GM21515 (cell line): ENCODE measurements at regions not wholly inside any gene's neighbourhood (a gene's known extent, or its start where the extent isn't known, plus 50 kb on each side); places are given as distances from the start of the nearest gene placed in this dataset.

ENCODE experiments used
- ATAC-seq: cut with Tn5 transposase; IDR thresholded peaks from one replicate; pipeline ENCODE4 v1.9.1; 2021; ENCODE audit not compliant: unreplicated experiment

DNA sequence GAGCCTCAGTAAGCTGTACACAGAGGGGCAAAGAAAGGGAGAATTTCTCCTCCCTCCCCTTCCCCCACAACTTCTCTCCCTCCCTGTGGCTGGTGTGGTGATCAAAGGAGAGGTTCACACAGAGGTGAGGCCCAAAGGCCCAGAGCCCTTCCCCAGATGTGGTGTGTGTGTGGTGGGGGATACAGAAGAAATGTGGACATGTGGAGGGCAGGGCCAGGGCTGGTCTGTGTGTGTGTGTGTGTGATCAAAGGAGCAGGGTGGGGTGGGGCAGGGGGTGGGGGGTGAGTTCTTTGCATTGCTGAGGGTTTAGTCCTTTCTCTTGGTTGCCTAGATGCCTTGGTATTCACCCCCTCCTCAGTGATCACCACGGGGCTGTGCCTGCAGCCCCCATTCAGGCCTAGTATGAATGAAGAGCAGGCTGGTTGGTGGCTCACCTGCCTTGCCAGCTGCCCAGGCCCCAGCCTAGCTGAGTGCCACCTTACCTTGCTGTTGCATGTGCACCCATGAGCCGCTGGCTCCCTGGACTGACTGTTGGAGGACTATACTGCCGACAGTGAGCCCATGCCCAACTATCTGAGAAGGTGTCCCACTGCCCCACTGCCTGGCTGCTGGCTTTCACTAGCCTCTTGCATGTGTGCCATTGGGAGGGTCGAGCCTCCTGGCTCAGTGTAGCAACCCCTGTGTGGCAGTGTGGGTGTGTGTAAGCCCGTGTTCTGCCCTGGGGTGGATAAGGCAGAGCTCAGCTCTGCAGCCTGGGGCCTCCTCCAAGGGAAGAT is 101.9 kb downstream of the EFNB1 start:
- ATAC-seq, result no peak

DNA sequence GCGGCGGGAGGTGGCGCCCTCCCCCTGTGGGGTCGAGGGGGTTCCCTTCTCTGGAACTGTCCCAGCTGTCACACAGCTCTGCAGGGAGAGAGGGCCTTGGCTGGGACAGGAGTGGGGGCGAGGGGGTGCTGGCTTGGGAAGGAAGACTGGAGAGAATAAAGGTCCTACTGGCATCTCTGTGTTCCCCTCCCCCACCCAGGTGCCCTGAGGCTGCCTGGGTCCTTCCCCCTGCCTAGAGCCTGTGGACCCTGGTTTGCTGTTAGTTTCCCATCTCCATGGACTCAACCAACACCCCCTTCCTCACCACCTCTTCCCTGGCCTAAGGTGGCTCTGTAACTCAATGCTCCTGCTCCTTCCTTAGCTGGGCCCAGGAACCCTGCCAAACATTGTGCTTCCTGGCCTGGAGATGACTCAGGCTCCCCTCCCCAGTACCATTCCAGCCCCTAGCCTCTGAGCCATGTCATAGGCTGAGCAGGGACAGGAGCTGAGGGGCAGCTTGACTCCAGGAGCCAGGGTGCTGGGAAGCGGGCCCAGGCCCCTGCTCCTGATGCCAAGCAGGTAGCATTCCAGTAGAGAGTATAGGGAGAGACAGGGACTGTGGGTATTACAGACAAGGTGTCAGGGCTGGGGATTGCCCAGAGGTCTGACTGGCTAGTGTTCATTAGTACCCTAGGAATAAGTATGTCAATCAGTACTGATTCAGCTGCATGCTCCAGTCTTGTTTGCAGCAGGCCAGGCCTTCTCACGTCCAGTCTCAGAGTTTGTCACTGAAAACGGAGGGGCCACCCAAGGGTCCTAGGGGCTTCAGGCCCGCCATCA is 100.7 kb downstream of the EFNB1 start:
- ATAC-seq, result no peak

DNA sequence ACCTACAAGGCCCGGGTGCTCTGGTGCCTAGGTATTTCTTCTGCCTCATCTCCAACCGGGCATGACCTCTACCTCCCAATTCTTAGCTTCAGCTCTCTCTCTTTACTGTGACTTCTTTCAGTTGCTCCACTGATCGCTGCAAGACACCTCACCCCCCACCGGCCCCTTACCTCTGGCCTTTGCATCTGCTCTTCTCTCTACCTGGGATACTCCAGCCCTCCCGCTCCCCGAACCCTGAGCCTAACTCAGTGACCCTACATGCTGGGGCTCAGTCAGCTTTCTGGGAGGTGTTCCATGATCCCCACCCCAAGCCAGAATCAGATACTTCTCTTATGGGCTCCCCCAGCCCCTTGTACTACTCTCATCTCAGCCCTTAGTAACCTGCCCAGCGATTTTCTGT is 99.6 kb downstream of the EFNB1 start:
- ATAC-seq, result no peak

DNA sequence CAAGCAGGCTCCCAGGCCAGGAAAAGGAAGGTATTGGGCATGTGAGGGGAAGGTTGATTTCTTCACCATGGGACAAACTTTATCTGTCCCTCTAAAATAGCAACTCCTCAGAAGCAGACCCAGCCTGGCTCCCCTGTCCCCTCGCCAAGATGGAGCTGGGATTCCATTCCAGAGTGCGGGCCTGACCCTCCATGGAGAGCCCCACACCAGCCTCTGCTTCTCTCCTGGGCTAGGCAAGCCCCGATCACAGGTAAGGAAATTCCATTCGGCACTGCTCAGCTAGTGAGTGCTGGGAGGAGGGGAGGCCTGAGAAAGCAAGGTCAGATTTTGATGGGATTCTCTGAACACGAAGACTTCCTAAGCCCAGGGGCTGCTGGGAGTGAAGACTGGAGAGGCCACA is 98.4 kb downstream of the EFNB1 start:
- ATAC-seq, result no peak

DNA sequence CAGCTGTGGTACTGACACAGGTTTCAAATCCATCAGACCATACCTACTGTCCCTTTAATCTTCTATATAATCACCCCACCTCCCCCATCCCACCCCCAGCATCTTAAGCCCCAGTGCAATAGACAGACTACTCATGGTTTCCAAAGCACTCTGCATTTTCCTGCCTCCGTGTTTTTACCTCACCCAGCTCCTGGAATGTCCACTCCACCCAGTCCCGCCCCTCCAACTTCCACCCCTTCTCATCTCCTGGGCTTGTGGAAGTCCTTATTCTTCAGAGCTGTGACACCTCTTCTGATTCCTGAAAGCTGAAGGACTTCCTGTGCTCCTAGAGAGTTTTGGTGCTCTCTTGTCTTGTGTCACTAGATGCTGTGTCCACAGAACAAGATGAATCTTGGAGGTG is 94.3 kb downstream of the EFNB1 start:
- ATAC-seq, result no peak

DNA sequence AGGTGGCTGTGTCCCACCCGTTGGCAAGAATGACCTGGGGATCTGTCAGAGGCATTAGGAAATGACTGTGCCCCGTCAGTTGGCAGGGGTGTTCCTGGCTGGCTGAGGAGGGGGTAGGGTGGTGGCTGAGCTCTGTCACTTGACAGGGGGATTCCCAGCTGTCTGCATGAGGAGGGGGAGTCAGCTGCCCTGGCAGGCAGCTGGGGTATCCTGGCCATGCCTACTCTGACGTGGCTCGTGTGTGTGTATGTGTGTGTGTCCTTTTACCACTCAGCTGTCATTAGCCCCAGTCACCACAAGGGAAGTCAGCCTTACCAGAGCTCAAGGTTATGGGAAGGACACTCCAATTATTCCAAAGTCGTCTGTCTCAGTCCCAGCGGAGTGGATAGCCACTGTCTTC is 93.2 kb downstream of the EFNB1 start:
- no peak for ATAC-seq

DNA sequence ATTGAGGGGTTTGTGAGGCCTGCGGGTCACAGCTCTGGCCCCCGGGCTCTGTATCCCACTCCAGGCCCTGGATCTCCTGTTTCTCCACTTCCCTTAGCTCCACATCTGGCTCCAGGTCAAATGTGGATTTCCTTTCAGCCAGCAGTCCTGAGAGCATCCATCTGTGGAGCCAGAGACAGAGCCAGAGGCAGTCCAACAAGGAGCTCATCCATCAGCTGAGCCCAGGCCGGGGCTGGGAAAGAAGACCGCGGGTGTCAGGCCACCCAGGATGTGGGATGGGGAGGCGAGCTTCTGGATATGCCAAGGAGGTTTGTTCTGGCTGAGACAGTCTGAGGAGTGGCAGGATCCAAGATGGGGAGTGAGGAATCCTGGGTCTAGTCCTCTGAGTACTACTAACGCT is 91.7 kb downstream of the EFNB1 start:
- no peak for ATAC-seq

DNA sequence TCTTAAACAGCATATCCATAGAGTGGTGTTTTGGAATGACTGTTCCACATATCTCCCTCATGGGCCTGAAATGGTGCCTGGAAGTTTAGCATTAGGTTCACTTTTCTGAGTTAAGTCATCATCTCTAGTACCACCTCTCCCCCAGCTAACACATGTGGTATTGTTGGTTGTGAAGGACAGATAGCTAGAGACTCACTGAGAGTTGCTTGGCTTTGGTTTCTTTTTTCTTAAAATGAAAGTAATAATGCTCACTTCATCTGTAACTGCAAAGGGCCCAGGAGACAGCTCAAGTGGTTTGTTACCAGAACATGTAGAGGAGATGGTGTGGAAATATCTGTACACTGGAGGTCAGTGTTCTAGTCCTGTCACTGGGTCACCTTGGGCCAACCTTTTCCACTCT is 90.9 kb downstream of the EFNB1 start:
- no peak for ATAC-seq

DNA sequence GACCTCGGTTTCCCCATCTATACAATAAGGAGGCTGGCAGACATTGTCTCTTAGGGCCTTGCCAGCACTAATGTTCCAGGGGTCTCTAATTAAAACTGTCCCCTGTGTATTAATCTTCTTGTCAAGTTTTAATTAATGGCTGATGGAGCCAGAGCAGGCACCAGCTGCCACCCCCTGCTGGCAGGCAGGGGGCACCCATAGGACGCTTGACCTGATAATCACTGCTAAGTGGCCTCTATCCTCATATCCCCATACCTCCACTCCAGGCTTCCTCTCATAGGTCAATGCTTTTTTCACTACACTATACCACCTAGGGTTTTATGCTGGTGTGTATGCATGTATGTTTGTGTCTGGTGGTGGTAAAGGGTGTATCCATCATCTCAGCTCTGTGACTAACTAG is 89.4 kb downstream of the EFNB1 start:
- no peak for ATAC-seq

DNA sequence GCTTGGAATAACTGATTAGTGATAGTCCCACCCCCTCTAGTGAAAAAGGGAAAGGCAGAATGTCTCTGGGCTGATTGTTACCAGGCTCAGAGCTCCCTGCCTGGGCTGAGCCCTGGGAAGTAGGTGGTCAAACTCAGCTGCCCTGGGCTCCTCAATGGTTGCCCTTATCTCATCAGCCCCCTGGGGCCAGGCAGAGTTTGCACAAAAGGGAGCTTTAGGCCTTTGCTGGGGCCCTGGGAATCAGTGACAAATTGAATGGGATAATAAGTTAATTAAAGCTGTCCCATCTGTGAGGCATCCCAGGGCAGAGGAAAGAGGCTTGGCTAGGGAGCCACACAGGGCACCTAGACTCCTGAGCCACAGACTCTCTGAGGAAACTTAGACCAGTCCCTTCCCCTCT is 89.0 kb downstream of the EFNB1 start:
- no peak for ATAC-seq

DNA sequence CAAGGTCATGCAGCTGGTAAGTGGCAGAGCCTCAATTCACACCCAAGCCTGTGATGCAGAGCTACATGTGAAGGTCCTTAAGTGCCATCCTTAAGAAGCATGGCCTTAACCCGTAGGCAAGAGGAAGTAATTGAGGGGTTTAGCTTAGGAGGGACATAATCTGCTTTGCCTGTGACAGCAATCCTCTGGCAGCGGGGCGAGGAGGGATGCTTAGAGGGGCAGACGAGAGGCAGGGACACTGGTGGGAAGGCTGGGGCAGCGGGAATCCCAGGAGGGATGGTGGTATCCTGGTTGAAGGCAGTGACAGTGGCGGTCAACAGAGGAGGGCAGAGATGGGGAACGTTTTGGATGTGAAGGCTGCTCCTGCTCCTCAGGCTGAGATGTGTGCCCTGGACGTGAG is 88.1 kb downstream of the EFNB1 start:
- no peak for ATAC-seq

DNA sequence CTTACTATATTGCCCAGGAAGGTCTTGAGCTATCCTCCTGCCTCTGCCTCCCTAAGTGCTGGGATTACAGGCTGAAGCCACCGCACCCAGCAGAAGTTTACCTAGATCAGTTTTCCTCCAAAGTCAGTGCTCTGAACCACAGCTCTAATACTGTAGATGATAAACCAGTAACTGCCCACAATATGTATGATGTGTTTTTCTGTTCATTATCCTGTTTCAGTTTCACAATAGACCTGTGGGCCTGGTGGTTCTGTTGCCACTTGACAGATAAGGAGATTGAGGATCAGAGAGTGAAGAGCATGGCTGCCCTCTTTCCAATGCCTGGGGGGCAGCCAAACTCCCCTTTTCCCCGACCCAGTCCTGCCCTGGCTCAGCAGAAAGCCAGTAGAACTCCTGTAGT is 87.0 kb downstream of the EFNB1 start:
- no peak for ATAC-seq

DNA sequence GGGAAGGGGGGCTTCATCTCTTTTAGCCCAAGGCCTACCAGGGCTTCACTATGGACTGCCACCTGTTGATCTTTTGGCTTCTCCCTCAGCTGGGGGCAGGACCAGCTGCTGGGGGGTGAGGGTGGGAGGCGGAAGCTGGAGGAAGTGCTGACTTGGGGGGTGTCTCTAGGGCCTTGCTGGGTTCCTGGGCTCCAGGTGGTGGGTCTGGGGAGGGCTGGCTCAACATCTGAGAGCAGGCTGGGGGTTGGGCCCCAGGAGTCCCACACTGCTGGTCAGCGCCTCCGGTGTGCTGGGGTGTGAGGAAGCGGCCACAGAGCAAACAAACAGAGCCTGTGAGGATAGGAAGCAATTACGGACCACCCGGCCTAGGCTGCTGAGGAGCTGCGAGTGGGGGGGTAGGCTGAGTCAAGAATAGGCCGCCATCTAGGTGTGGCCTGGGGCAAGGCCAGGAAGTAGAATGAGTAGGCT is 85.7 kb downstream of the EFNB1 start:
- no peak for ATAC-seq

DNA sequence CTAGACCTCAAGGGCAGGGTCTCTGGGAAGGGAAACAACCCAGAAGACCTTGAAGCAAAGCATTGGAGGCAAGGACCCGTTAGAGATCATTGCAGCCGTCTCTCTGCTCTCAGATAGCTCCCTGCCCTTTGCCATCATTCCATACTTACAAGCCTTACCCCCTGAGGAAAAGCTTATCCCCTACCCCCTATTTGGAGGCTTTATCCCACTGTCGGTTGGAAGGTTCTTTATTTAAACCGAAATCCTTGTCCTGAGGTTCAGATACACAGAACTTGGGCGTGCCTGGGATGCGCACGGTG is 84.4 kb downstream of the EFNB1 start:
- no peak for ATAC-seq

DNA sequence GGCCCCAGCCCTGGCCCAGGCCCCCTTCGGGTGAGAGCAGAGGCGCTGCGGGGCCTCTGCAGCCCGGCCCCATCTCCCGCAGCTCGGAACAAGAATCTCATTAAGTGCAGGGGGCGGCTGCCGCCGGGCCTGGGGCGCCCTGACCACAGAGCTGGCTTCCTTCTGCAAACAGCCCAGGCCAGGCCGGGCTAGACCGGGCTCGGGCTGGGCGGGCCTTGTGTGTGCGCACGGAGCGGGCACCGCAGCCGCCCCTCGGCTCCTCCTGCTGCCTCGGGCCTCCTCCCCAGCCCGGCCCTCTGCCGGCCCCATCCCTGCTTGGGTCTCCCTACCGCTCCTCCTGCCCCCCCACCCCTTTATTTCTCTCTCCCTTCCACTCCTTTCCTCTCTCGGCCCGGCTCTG is 83.3 kb downstream of the EFNB1 start:
- ATAC-seq, result no peak

DNA sequence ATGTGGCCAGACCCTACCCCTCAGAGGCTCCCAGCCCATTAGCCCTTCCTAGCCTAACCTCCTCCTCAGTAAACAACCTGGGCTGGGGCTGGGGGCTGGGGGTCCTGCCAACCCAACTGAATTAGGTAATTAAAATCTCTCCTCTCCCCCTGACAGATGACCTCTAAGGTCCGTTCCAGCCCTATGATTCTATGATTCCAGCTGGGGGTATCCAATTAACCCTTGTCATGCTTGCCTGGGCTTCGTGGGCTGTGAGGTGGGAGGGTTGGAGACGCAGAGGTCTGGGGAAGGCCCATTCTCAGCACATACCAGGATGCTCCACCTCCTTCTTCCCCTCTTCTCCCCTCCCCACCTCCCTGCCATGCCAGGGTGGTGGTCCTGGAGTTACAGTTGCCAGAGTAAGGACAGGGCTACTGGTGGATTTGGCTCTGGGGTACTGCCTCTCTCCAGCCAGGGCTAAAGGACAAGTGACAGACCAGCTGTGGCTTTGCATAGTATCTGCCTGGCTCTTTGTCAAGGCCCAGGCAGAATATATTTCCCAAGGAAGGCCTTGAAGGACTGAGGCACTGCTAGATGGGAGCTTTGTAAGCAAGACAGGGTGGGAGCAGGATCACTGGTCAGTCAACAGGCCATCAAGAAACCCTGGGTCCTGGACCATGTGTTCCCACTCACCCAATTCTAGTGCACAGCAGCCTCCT is 82.1 kb downstream of the EFNB1 start:
- ATAC-seq, result no peak

DNA sequence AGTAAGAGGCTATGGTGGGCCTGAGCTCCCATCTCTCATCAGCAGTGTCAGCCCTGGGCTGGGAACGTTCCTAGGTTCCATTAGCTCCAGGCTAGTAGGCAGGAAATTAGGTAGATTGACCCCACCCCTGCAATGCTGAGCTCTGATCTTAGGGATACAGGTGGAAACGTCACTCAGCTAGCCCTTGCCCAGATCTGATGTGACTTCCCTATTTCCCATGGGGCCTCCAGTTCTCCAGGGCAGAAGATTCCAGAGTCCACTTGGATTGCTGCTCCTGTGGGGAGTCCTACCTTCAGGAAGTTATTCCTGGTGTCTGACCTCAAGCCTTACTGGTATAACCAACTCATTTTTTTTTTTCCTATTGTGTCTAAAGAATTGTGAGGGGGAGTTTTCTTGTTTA is 81.1 kb downstream of the EFNB1 start:
- ATAC-seq, result no peak

DNA sequence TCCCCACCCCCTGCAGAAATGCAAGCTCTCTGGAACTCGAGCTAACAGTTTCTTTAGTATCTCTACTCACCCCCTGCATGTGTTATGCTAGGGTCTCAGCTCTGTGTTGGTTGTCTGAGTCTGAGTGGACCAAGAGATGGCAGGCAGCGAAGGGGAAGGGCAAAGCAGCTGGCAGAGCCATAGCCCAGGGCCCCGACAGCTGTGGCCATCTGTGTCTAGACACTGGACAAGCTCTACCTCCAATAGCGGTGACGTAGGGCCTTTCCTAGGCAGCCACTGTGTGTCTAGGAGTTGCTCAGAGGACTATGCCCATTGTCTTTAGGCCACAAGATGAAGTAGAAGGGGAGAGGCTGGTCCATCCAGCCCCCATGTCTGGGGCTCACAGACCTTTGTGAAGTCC is 79.2 kb downstream of the EFNB1 start:
- no peak for ATAC-seq

DNA sequence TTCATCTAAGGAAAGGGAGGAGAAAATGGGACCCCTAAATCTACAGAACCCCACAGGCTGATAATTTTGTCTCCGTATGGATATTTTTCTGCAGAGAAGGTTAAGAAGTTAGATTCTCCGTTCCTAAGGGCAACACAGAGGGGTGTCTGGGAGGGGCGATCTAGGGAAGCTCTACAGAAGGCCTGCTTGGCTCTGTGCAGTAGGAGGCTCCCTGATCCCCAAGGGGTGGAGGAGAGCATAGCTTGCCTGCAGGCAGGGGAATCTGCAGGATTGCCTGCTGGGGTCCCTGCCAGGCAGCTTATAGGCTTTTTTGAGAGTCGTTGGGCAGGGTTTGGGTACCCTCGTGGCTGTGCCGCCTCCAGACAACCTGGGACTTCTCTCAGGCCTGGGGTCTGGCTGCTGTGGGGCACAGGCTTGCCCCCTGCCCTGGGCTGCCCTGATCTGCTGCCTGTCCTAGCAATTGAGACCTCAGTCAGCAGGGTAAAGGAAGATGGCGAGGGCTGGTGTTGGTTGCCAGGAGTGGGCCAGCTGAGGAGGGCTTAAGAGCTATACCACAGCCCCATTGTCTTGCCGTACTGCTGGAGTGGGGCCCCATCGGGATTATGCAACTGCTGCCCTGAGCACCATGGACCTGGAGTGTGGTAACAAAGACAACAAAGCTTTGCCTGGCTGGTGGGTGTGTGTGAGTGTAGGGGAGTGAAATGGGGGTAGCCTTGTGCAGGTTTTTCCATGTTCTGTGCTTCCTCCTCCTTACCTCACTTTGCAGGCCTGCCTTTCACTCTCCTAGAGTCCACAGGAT is 74.1 kb downstream of the EFNB1 start:
- ATAC-seq, result no peak

DNA sequence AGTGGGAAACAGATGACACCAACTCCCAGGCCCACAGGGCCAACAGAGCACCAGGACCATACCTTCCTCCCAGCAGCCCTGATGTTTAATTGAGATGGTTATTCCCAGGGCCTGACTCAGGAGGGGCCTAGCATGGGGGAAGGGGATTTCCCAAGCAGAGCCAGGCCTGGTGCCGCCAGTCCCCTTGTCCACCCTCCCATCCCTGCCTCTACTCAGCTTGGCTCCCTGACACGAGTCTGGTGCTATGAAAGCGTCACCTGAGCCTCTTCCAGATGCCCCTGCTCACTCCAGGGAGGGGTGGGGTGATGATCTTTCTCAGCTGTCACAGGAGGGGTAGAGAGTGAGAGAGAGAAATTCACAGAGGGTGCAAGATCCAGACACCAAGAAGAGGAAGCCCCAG is 72.7 kb downstream of the EFNB1 start:
- no peak for ATAC-seq

DNA sequence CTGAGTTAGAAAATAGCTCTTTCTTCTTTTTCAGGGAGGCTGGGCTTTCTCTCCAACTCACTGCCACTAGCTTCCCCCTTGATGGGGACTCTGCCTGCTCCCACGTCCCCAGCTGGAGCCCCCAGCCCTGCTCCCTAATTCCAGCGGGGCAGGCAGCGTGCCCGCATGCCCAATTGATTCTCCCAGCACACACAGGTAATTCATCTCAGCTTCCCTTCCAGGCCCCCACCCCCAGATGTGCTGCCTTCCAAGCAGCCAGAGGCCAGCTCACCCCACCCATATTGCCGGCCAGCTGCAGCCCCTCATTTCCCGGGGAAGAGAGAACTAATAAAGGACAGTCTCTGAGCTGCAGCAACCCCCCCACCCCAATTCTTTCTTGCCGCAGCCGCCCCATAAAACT is 69.8 kb downstream of the EFNB1 start:
- ATAC-seq, result no peak
